Tibial artery (tissue), 4 donors: ENCODE measurements at regions not wholly inside any gene's neighbourhood (a gene's known extent, or its start where the extent isn't known, plus 50 kb on each side); places are given as distances from the start of the nearest gene placed in this dataset.

Experiments
- DNase-seq, 2 donors: peaks; one replicate each; pipeline ENCODE4 v3.0.0-alpha.2; 2019
- H3K27ac ChIP-seq, 2 donors: fragments of 200-600 bp; sonication (generic) in 1 of 2; 1 replicate in 1 of 2; 2 replicates in 1 of 2; pipeline ENCODE4 v1.5.1; 2018 to 2019; ENCODE audit warnings: mild to moderate bottlenecking in 1 of 2
- H3K27me3 ChIP-seq, 2 donors: fragments of 200-600 bp; sonication (generic) in 1 of 2; one replicate each; pipeline versions ENCODE4 v1.5.1 to v1.6.0; 2016 to 2019
- H3K36me3 ChIP-seq, 3 donors: fragments of 200-600 bp; sonication (generic) in 2 of 3; one replicate each; pipeline ENCODE4 v1.5.1; 2016 to 2019; ENCODE audit warnings: mild to moderate bottlenecking in 2 of 3
- H3K4me1 ChIP-seq, 4 donors: fragments of 200-600 bp; sonication (generic) in 2 of 4; 1 replicate in 3 of 4; 2 replicates in 1 of 4; pipeline ENCODE4 v1.5.1; 2016 to 2019
- H3K4me3 ChIP-seq, 2 donors: fragments of 200-600 bp; sonication (generic) in 1 of 2; 1 replicate in 1 of 2; 2 replicates in 1 of 2; pipeline ENCODE4 v1.5.1; 2018 to 2019; ENCODE audit warnings: mild to moderate bottlenecking in 2 of 2
- H3K9me3 ChIP-seq, 3 donors: fragments of 200-600 bp; sonication (generic) in 1 of 3; one replicate each; pipeline ENCODE4 v1.5.1; 2016 to 2019
- intact Hi-C: fragments of 100-400 bp; cut with DNase I; formaldehyde crosslinking; loops from one replicate; pipeline ENCODE4 v1.15.0; 2023; ENCODE audit warnings: low total_unique reads
- TF ChIP-seq, protein P1 (sequence below), 2 experiments: fragments of 200-600 bp in 1 of 2; fragments of 450-650 bp in 1 of 2; IDR thresholded peaks; one replicate each; pipeline ENCODE4 v1.5.1; 2017 to 2019; ENCODE audit warnings: antibody characterized with exemption in 2 of 2, mild to moderate bottlenecking in 1 of 2, moderate library complexity in 1 of 2

GRCh38 chr3:59528251-59528650, 478.4 kb upstream of the CFAP20DC start:
- intact Hi-C loops: no loop called here
- Histone ChIP-seq H3K36me3 (no peaks in the 10 kb centered on the region), H3K9me3 (no peaks in the 10 kb centered on the region), H3K4me3 (no peak overlapping the region), H3K27ac (no peak overlapping the region), H3K27me3 (no peaks in the 10 kb centered on the region), H3K4me1 (no peaks in the 10 kb centered on the region)
- no peak for DNase-seq
- TF ChIP-seq, protein P1, sequence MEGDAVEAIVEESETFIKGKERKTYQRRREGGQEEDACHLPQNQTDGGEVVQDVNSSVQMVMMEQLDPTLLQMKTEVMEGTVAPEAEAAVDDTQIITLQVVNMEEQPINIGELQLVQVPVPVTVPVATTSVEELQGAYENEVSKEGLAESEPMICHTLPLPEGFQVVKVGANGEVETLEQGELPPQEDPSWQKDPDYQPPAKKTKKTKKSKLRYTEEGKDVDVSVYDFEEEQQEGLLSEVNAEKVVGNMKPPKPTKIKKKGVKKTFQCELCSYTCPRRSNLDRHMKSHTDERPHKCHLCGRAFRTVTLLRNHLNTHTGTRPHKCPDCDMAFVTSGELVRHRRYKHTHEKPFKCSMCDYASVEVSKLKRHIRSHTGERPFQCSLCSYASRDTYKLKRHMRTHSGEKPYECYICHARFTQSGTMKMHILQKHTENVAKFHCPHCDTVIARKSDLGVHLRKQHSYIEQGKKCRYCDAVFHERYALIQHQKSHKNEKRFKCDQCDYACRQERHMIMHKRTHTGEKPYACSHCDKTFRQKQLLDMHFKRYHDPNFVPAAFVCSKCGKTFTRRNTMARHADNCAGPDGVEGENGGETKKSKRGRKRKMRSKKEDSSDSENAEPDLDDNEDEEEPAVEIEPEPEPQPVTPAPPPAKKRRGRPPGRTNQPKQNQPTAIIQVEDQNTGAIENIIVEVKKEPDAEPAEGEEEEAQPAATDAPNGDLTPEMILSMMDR (IDR thresholded peaks at IDR 0.05): no peak

- DNase-seq: no peak
- H3K9me3 ChIP-seq: no peaks in the 10 kb centered on the region
- H3K27me3 ChIP-seq: no peaks in the 10 kb centered on the region
- intact Hi-C loops: no loop called here
- H3K4me1 ChIP-seq: no peaks in the 10 kb centered on the region
- no peak overlapping the region for H3K27ac ChIP-seq
- H3K36me3 ChIP-seq: no peaks in the 10 kb centered on the region
- TF ChIP-seq, protein P1 (IDR thresholded peaks at IDR 0.05): no peak
- no peak overlapping the region for H3K4me3 ChIP-seq
Observed at GRCh38 chr3:59527493-59527892, 477.7 kb upstream of the CFAP20DC start.

DNA sequence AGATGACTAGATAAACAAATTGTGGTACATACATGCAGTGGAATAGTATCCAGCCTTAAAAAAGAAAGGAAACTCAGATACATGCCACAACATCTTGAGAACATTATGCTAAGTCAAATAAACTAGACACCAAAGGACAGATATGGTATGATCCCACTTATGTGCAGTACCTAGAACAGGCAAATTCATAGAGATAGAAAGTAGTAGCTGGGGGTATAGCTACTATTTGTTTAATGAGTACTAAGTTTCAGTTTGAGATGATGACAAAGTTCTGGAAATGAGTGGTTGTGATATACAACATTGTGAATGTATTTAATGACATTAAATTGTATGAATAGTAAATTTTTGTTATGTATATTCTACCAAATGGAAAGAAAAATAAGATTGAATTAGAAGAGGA, 477.2 kb upstream of the CFAP20DC start:
- H3K4me3 ChIP-seq: no peak overlapping the region
- intact Hi-C loops: no loop called here
- no peaks in the 10 kb centered on the region for H3K9me3 ChIP-seq
- DNase-seq: no peak
- no peaks in the 10 kb centered on the region for H3K36me3 ChIP-seq
- no peaks in the 10 kb centered on the region for H3K27me3 ChIP-seq
- no peaks in the 10 kb centered on the region for H3K4me1 ChIP-seq
- TF ChIP-seq, protein P1 (IDR thresholded peaks at IDR 0.05): no peak
- no peak overlapping the region for H3K27ac ChIP-seq

DNA sequence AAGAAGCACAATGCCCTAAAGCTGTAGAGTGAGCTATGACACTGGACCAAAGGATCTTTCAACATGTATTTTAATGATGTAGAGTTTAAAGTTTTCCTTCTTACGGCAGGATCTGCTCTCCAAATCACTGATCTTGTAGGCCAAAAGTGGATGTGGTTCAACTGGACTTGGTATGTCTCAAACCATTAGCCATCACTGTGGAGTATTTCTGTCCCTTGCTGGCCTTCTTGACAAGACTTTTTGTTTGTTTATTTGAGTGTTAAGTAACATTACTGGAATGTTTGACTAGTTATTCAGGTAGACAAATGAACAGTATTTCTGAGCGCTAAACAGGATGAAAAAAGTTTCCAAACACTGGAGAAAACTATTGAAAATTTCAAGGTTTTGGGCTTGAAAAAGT, 472.7 kb upstream of the CFAP20DC start:
- Histone ChIP-seq H3K27me3 (no peaks in the 10 kb centered on the region), H3K9me3 (no peaks in the 10 kb centered on the region), H3K36me3 (no peaks in the 10 kb centered on the region), H3K4me3 (no peak overlapping the region), H3K4me1 (no peaks in the 10 kb centered on the region), H3K27ac (no peak overlapping the region)
- DNase-seq: no peak
- TF ChIP-seq, protein P1 (IDR thresholded peaks at IDR 0.05): no peak
- intact Hi-C loops: no loop called here

DNA sequence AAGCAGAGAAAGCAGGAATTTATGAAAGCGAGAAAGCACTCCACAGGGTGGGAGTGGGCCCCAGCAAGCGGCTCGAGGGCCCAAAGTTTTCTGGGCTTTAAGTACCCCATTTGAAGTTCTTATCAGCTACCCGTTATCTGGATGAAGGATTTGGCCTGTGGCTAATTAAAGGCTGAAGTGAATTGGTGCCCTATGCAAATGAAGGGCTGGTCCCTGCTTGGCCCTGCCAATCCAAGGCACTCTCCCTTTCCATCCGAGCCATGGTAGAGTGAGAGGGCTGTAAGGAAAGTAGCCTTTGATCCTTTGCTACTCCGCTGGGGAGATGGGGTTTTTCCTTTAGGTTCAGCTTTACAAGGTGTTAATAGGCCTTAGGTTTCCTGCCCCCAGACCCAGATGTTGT, 469.3 kb upstream of the CFAP20DC start:
- intact Hi-C loops: no loop called here

More for the DNA sequence above, 469.3 kb upstream of the CFAP20DC start:
- TF ChIP-seq, protein P1 (IDR thresholded peaks at IDR 0.05): no peak
- H3K9me3 ChIP-seq: no peaks in the 10 kb centered on the region
- no peaks in the 10 kb centered on the region for H3K36me3 ChIP-seq
- H3K4me1 ChIP-seq: no peaks in the 10 kb centered on the region
- H3K27ac ChIP-seq: no peak overlapping the region
- H3K4me3 ChIP-seq: no peak overlapping the region
- H3K27me3 ChIP-seq: no peaks in the 10 kb centered on the region
- no peak for DNase-seq
